HG02870 (cell line): ENCODE measurements at regions not wholly inside any gene's neighbourhood (a gene's known extent, or its start where the extent isn't known, plus 50 kb on each side); places are given as distances from the start of the nearest gene placed in this dataset.

ENCODE experiments used
- ATAC-seq: cut with Tn5 transposase; IDR thresholded peaks from one replicate; pipeline ENCODE4 v1.9.1; 2021; ENCODE audit warnings: mild to moderate bottlenecking, moderate library complexity; ENCODE audit not compliant: unreplicated experiment

GRCh38 chr6:33967966-33968724 is 164.3 kb upstream of the MLN start:
- no peak for ATAC-seq

GRCh38 chr6:33967265-33967767 is 163.5 kb upstream of the MLN start:
- no peak for ATAC-seq

- ATAC-seq = no peak
These were observed 162.7 kb upstream of the MLN start for GRCh38 chr6:33966536-33966935.

GRCh38 chr6:33965766-33966165 is 162.0 kb upstream of the MLN start:
- no peak for ATAC-seq

GRCh38 chr6:33964387-33964786 is 160.6 kb upstream of the MLN start:
- no peak for ATAC-seq

- no peak for ATAC-seq
These were observed 159.4 kb upstream of the MLN start for GRCh38 chr6:33963136-33963750.

- no peak for ATAC-seq
These were observed 158.6 kb upstream of the MLN start for GRCh38 chr6:33962246-33963027.

- ATAC-seq = no peak
These were observed 157.9 kb upstream of the MLN start for GRCh38 chr6:33961691-33962090.

- ATAC-seq = no peak
These were observed 156.8 kb upstream of the MLN start for GRCh38 chr6:33960345-33961313.

GRCh38 chr6:33959661-33960344 is 156.0 kb upstream of the MLN start:
- no peak for ATAC-seq

- ATAC-seq = no peak
These were observed 155.5 kb upstream of the MLN start for GRCh38 chr6:33959329-33959651.

- no peak for ATAC-seq
These were observed 154.9 kb upstream of the MLN start for GRCh38 chr6:33958526-33959328.

GRCh38 chr6:33957892-33958525 is 154.2 kb upstream of the MLN start:
- no peak for ATAC-seq

GRCh38 chr6:33957131-33957891 is 153.5 kb upstream of the MLN start:
- no peak for ATAC-seq

- ATAC-seq = no peak
These were observed 152.4 kb upstream of the MLN start for GRCh38 chr6:33956206-33956605.

- ATAC-seq = no peak
These were observed 151.8 kb upstream of the MLN start for GRCh38 chr6:33955566-33955965.

GRCh38 chr6:33954453-33954852 is 150.7 kb upstream of the MLN start:
- no peak for ATAC-seq

- no peak for ATAC-seq
These were observed 149.4 kb upstream of the MLN start for GRCh38 chr6:33953171-33953570.
